GM18505 (cell line): ENCODE measurements at regions not wholly inside any gene's neighbourhood (a gene's known extent, or its start where the extent isn't known, plus 50 kb on each side); places are given as distances from the start of the nearest gene placed in this dataset.

Source experiments
- ATAC-seq: cut with Tn5 transposase; IDR thresholded peaks from one replicate; pipeline ENCODE4 v1.9.1; 2021; ENCODE audit not compliant: unreplicated experiment
- POLR2A ChIP-seq: IDR thresholded peaks from 4 replicates; pipeline ENCODE4 v1.6.1; 2011; ENCODE audit warnings: borderline replicate concordance; ENCODE audit not compliant: insufficient read depth, insufficient read length; ENCODE audit errors: extremely low read depth

DNA sequence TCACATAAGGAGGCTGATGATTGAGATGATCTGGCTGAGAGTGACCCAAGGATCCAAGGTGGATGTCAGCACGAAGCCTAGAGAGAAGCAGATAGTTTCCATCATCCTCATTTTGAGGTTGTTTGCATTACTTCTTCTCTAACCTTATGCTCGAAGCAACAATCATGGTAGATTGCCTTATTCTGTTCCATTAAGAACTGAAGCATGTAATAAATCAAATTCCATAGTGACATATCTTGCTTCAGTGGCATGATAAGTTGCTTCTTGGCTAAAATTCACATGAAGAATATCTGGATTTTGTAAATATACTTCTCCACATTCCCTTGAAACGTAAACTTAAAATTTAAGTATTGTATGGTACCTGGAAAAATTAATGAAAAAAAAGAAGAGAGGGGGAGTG lies 377.8 kb upstream of the DACH1 start:
- no peak for ATAC-seq
- TF ChIP-seq POLR2A = no peak

DNA sequence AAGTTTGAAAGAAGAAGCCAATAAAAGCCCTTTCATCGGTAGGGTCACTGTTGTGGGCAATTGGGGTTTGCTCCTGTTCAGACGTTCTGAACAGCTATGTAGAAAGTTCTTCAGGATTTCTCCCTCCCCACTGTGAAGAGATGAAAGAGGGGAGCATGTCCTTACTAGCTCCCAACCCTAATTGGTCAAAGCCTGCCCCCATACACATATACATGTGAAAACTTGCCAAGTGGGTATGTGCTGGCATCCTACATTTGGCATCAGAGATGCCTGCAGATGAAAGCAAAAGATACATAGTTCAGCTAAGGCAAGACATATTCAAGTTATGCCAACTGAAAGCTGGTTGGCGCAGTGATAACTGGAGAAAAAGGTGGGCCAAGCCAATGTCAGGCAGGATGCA lies 363.1 kb upstream of the DACH1 start:
- no peak for TF ChIP-seq POLR2A
- no peak for ATAC-seq

DNA sequence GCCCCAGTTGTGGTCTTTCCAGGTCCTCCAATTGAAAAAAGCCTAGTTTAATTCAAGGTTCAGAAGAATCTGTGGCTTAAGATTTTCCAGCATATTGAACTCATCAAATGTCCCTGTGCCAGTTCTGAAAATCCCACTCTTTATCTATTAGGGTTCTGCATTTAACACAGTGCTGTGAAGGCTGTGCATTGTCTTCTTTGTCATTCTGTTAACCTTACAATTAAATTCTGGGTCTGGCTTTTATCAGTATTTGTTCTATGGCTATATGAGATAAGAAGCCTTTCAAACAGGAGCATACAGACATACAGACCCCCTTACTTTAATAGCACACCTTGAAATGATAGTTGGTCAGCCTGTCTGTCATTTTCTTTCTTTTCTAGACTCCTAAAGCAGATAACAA lies 362.1 kb upstream of the DACH1 start:
- no peak for ATAC-seq
- TF ChIP-seq POLR2A = no peak

DNA sequence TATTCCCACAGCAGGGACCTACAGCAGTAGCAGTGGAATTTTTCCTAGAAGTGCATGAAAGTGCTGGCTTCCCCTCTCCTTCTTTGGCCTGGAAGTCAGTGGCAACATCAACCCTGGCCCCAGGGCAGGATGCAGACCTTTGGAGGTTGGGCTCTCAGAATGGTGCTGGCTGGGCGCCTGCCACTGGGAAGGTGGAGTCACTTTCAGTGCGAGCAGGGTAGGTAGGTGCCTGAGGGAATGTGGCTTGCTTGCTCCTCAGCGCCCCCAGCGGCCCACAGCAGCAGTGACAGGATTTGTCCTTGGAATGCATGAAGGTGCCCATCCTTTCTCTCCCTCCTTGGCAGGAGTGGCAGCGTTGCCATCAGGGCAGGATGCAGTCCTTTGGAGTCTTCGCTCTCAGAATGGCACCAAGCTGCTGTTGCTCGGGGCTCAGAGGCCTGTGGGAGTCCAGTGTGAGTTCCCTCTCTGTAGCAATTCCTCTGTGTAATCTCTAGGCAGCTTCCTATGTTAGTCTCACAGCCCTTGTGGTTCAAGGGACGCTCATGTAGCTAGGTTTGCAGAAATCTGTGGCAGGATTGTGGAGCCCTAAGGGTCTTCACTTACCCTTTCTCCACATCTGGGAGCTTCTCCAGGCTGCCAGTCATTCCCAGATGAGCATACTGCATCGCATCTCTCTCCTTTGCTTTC lies 354.4 kb upstream of the DACH1 start:
- no peak for ATAC-seq
- TF ChIP-seq POLR2A = no peak

DNA sequence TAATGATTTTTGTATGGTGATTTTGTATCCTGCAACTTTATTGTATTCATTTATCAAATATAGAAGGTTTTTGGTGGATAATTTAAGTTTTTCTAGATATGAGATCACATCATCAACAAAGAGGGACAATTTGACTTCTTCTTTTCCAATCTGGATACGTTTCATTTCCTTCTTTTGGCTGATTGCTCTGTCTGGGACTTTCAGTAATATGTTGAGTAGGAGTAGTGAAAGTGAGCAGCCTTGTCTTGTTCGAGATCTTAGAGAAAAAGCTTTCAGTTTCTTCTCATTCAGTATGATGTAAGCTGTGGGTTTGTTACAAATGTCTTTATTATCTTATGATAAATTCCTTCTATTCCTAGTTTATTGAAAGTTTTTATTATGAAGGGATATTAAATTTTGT lies 352.0 kb upstream of the DACH1 start:
- no peak for TF ChIP-seq POLR2A
- peak; percentile 82 for ATAC-seq

DNA sequence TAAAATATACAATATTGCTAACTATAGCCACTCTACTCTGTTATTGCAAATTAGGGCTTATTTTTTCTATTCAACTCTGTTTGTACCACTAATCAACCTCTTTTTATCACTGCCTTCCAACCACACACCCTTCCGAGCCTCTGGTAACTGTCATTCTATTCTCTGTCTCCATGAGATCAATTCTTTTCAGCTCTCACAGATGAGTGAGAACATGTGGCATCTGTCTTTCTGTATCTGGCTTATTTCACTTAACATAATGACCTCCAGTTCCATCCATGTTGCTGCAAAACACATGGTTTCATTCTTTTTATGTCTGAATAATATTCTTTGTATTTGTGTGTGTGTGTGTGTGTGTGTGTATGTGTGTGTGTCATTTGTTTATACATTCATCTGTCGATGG lies 350.1 kb upstream of the DACH1 start:
- TF ChIP-seq POLR2A = no peak
- no peak for ATAC-seq

DNA sequence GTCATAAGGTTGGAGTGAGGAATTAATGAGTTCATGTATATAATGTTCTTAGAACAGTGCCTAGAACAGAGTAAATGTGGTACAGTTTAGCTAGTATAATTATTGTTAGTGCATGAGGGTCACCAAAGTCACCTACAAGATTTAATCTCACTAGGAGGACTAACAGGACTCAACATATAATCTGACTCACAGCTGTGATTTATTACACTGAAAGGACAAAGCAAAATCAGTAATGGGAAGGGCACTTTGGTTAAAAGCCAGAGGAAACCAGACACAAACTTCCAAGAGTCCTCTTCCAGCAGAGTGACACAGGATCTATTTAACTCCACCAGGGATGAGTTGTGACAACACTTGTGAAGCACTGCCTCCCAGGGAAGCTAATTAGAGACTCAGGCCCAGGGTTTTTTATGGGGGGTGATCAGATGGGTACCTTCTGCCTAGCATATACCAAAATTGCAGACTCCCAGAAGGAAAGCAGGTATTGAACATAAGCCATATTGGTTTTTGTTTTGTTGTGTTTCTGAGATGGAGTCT lies 341.2 kb upstream of the DACH1 start:
- TF ChIP-seq POLR2A = no peak
- ATAC-seq = no peak

DNA sequence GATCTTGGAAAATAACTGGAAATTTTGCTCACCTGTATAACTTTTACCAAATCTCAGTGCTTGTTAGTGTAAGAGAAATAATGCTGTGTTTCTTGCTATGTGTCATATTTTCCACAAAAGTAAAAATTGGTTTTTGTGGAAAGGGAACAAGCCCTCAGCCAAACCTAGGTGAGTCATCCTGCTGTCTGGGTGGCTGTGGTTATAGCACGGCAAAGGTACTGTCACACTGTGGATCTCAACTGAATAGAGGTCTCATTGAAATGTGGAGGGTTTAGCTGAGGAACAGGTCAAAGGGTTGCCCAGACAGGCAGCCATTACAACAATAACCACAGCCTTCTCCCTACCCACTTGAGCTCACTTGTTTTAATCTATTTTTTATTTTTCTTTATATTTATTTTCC lies 338.8 kb upstream of the DACH1 start:
- no peak for TF ChIP-seq POLR2A
- no peak for ATAC-seq

DNA sequence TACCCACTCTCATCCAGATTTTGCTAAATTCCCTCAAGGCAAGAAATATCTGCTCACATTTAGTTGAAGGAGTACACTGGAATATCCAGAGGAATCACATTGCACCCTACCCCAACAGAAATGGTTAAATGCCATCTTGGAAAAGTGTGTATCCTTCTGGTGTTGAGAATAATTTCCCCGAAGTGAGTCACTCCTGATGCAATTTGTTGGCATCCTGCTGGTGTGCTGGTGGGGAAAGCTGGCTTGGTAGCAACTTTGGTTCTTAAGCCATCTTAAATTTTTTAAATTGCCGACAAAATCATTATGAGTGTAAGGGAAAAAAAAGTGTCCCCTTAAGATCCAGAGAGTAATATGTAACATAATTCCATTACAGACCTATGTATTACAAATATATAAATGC lies 337.3 kb upstream of the DACH1 start:
- ATAC-seq = no peak
- TF ChIP-seq POLR2A = no peak

DNA sequence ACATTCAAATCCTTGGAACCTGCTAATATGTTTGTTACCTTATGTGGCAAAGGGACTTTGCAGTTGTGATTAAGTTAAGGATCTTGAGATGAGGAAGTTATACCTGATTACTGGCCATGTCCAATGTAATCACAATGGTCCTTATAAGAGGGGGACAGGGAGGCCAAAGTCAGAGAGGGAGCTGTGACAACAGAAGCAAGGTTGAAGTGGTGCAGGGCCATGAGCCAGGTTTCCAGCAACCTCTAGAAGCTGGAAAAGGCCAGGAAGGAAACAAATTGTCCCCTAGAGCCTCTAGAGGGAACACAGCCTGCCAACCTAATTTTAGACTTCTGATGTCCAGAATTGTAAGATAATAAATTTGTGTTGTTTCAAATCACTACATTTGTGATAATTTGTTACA lies 334.7 kb upstream of the DACH1 start:
- no peak for ATAC-seq
- TF ChIP-seq POLR2A = no peak

DNA sequence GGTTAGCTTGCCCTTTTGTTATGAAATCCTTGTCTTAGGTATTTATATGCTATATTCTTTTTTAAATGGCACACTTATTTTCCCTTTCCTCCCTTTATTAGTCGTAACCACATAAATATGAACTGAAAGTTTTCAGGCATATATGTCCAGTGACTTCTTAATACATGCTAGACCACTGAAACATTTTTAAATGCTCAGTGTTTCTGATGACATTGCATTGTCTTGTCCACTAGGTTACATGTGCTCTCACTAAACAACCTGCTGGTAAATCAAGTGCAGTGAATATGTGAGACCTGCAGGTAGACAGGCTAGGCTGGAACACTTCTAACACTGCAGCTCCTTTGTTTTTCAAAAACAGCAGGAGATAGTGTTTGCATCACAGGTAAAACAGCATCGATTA lies 332.6 kb upstream of the DACH1 start:
- TF ChIP-seq POLR2A = no peak
- ATAC-seq = no peak

DNA sequence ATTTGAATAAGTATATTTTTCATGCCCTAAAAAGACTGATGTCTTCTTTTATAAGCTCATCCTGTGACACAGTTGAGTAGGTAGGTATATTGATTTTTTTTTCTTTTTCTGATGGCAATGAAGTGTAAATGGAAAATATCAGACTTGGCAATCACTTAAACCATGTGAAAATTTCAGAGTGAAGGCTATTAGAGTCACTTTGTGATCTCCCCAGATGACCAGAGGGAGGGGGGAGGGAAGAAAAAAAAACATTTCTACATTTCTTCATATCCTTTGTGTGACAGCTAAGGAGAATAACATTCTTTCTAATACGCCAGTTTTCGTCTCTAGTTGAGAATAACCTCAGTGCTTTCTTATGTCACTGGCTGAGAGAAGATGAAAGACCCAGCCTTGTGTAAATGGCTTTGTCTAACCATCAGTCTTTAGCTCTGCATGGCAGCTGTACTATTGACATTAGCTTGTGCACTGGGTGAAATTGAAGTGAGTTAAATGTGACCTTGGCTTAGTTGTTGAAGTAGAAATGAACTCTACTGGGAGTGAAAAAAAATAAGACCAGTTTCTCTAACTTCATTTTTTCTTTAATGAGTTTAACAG lies 332.1 kb upstream of the DACH1 start:
- no peak for ATAC-seq
- no peak for TF ChIP-seq POLR2A

DNA sequence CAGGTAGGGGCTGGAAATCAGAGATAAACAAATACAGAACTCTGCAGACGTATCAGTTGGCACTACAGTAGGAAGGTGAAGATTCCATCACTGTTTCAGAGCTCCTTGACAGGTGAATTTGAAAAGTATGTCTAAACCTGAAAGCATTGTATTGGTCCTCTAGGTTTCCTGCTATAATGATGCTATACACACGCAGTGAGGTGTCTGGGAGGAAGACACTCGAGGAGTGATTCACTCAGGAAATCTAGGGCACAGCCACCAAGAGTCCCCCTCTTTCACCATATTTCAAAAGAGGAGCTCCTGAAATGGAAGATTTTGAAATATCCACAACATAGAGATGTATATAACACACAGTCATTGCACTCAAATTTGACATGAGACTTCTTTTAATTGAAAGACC lies 331.0 kb upstream of the DACH1 start:
- ATAC-seq = no peak
- no peak for TF ChIP-seq POLR2A

DNA sequence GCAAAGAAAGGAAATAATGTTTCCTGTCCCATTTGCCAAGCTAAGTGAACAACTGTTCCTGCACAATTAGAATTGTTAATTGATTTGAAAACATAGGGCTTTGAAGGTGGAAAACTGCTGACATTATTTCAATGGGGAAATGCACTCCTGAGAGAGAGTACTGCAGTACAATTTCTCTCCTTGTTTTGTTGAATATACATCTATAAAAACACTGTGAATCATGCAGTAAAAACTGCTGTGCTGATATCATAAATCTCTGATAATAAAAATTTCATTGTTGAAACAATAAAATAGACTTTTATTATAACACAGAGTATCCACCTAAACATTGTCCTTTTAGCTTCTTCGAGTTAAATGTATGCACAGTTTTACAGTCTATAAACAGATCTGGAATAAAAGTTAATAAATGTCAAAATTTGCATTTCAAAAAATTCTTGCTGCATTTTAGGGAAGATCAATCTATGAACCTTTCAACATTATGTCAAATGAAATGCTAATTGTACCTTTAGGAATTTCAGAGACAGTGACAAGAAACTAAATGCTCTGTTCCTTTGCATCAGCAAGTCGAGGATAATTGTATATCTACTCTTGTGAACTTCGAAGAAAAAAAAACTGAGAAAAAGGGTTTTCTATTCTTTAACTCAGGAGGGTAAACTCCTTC lies 328.2 kb upstream of the DACH1 start:
- ATAC-seq = no peak
- no peak for TF ChIP-seq POLR2A

DNA sequence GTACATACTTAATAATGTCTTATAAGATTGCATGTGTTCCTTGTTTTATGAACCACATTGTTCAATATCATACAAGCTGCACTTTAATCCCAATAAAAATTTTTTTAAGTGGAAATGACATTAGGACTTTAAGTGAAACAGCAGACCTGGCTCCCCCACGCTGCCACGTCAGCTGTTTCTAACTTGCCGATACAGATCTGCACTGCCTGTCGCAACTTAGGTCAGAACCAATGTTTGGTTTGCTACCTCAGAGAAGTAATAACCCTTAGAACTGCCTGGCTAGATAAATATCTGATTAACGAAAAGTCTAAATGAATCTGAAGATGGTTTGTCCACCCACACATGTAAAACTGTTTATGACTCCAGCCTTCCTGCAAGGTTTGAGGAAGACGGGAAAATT lies 327.5 kb upstream of the DACH1 start:
- no peak for ATAC-seq
- TF ChIP-seq POLR2A = no peak
